AG04449 (cell line): ENCODE measurements at regions not wholly inside any gene's neighbourhood (a gene's known extent, or its start where the extent isn't known, plus 50 kb on each side); places are given as distances from the start of the nearest gene placed in this dataset.

Experiments
- CTCF ChIA-PET: fragments of 350-600 bp; formaldehyde crosslinking; extraction: SDS; loops from one replicate; lab custom pipeline; 2021; ENCODE audit warnings: antibody characterized with exemption; lab: Yijun Ruan, JAX
- POLR2A ChIA-PET: fragments of 400-600, 350-600 bp; formaldehyde crosslinking; extraction: SDS; loops from one replicate; lab custom pipeline; 2020; ENCODE audit warnings: antibody characterized with exemption, inconsistent platforms; lab: Yijun Ruan, JAX
- DNase-seq: peaks from one replicate; pipeline ENCODE4 v3.0.0-alpha.2; 2010; ENCODE audit warnings: low read depth, low spot score
- H3K4me3 ChIP-seq: 2 replicates; pipeline ENCODE4 v1.5.1; 2011; ENCODE audit warnings: low read depth, mild to moderate bottlenecking, control low read depth, low read length
- CTCF ChIP-seq: IDR thresholded peaks from one replicate; pipeline ENCODE4 v1.5.1; 2011; ENCODE audit warnings: mild to moderate bottlenecking, moderate library complexity, low read length, control low read depth, inconsistent platforms; ENCODE audit not compliant: insufficient read depth; ENCODE audit errors: missing control alignments

GRCh38 chr10:83427101-83427500, 712.2 kb upstream of the GHITM start:
- TF ChIP-seq CTCF, result no peak
- H3K4me3 ChIP-seq, result no peak overlapping the region
- ChIA-PET CTCF (no interaction called here), POLR2A (no interaction called here)
- DNase-seq, result no peak

- ChIA-PET CTCF (no interaction called here), POLR2A (no interaction called here)
- H3K4me3 ChIP-seq, result no peak overlapping the region
- TF ChIP-seq CTCF, result no peak
- no peak for DNase-seq
Measured at GRCh38 chr10:83432261-83433045, 706.9 kb upstream of the GHITM start.

GRCh38 chr10:83433705-83434104, 705.6 kb upstream of the GHITM start:
- CTCF ChIA-PET, result no interaction called here
- POLR2A ChIA-PET, result no interaction called here
- H3K4me3 ChIP-seq, result no peak overlapping the region

GRCh38 chr10:83448013-83448412, 691.3 kb upstream of the GHITM start:
- CTCF ChIA-PET, result no interaction called here
- POLR2A ChIA-PET, result no interaction called here
- DNase-seq, result no peak
- no peak for TF ChIP-seq CTCF
- H3K4me3 ChIP-seq, result no peak overlapping the region

More at GRCh38 chr10:83433705-83434104, 705.6 kb upstream of the GHITM start:
- TF ChIP-seq CTCF, result no peak
- DNase-seq, result no peak

GRCh38 chr10:83458611-83459010, 680.7 kb upstream of the GHITM start:
- ChIA-PET POLR2A (no interaction called here), CTCF (no interaction called here)
- DNase-seq, result no peak
- no peak overlapping the region for H3K4me3 ChIP-seq
- TF ChIP-seq CTCF, result no peak

- CTCF ChIA-PET, result no interaction called here
- POLR2A ChIA-PET, result no interaction called here
- no peak for DNase-seq
- no peak for TF ChIP-seq CTCF
- no peak overlapping the region for H3K4me3 ChIP-seq
Measured at GRCh38 chr10:83459124-83459523, 680.2 kb upstream of the GHITM start.
